ENCODE measurements at regions not wholly inside any gene's neighbourhood (a gene's known extent, or its start where the extent isn't known, plus 50 kb on each side); places are given as distances from the start of the nearest gene placed in this dataset.

- H3K4me1 Mint-ChIP-seq (ENCODE audit: insufficient read depth, unreplicated experiment), result no peaks in the 10 kb centered on the region
- no peak overlapping the region for H3K27ac Mint-ChIP-seq (ENCODE audit: low read depth, unreplicated experiment)
- intact Hi-C loops (cut with micrococcal nuclease), result no loop called here
- H3K4me3 Mint-ChIP-seq (ENCODE audit: unreplicated experiment), result no peak overlapping the region
- H3K27me3 Mint-ChIP-seq (ENCODE audit: insufficient read depth, unreplicated experiment), result peaks cover 77% of the 10 kb centered on the region
- no TSS peak for BruUV-seq (replicated peaks)
- ChIA-PET POLR2A (no interaction called here), CTCF (interaction anchor here (0.5 kb wide), 1 partner anchor 1519 kb away, joined by 3 read pairs; no protein-coding TSS in a partner anchor)
- no peak for DNase-seq (ENCODE audit: unreplicated experiment)
- no peaks in the 10 kb centered on the region for H3K36me3 Mint-ChIP-seq (ENCODE audit: insufficient read depth, unreplicated experiment)
- peaks cover 7% of the 10 kb centered on the region for H3K9me3 Mint-ChIP-seq (ENCODE audit: unreplicated experiment)
- no peak for TF ChIP-seq CTCF (IDR thresholded peaks at IDR 0.05; ENCODE audit: unreplicated experiment)
These were observed 211.7 kb downstream of the ZPLD1 start for GRCh38 chr3:102646557-102646956.

GRCh38 chr3:102660653-102661052 is 225.8 kb downstream of the ZPLD1 start:
- CTCF ChIA-PET, result interaction anchor here (0.6 to 2.6 kb wide), 2 partner anchors 13 to 17 kb away, joined by 4 to 23 read pairs; no protein-coding TSS in a partner anchor
- no peaks in the 10 kb centered on the region for H3K36me3 Mint-ChIP-seq (ENCODE audit: insufficient read depth, unreplicated experiment)
- no peak for DNase-seq (ENCODE audit: unreplicated experiment)
- POLR2A ChIA-PET, result no interaction called here
- H3K9me3 Mint-ChIP-seq (ENCODE audit: unreplicated experiment), result no peaks in the 10 kb centered on the region
- no peaks in the 10 kb centered on the region for H3K4me1 Mint-ChIP-seq (ENCODE audit: insufficient read depth, unreplicated experiment)
- peaks cover 96% of the 10 kb centered on the region for H3K27me3 Mint-ChIP-seq (ENCODE audit: insufficient read depth, unreplicated experiment)
- no peak for TF ChIP-seq CTCF (IDR thresholded peaks at IDR 0.05; ENCODE audit: unreplicated experiment)
- intact Hi-C loops (cut with micrococcal nuclease), result no loop called here
- H3K27ac Mint-ChIP-seq (ENCODE audit: low read depth, unreplicated experiment), result no peak overlapping the region
- BruUV-seq (replicated peaks), result no TSS peak
- no peak overlapping the region for H3K4me3 Mint-ChIP-seq (ENCODE audit: unreplicated experiment)

- Mint-ChIP-seq H3K27me3 (ENCODE audit: insufficient read depth, unreplicated experiment) (peaks cover 96% of the 10 kb centered on the region), H3K9me3 (ENCODE audit: unreplicated experiment) (no peaks in the 10 kb centered on the region), H3K36me3 (ENCODE audit: insufficient read depth, unreplicated experiment) (no peaks in the 10 kb centered on the region), H3K27ac (ENCODE audit: low read depth, unreplicated experiment) (no peak overlapping the region), H3K4me1 (ENCODE audit: insufficient read depth, unreplicated experiment) (no peaks in the 10 kb centered on the region), H3K4me3 (ENCODE audit: unreplicated experiment) (no peak overlapping the region)
- intact Hi-C loops (cut with micrococcal nuclease), result no loop called here
- POLR2A ChIA-PET, result interaction anchor here (0.5 kb wide), 1 partner anchor 996 kb away, joined by 3 read pairs; no protein-coding TSS in a partner anchor
- DNase-seq (ENCODE audit: unreplicated experiment), result no peak
- CTCF ChIA-PET, result interaction anchor here (2.6 to 4.1 kb wide), 2 partner anchors 12 kb away, joined by 23 to 24 read pairs; no protein-coding TSS in a partner anchor
- BruUV-seq (replicated peaks), result no TSS peak
- no peak for TF ChIP-seq CTCF (IDR thresholded peaks at IDR 0.05; ENCODE audit: unreplicated experiment)
These were observed 227.1 kb downstream of the ZPLD1 start for GRCh38 chr3:102661707-102662497.

GRCh38 chr3:102662498-102662772 is 227.6 kb downstream of the ZPLD1 start:
- no peak overlapping the region for H3K27ac Mint-ChIP-seq (ENCODE audit: low read depth, unreplicated experiment)

More at GRCh38 chr3:102662498-102662772, 227.6 kb downstream of the ZPLD1 start:
- Mint-ChIP-seq H3K4me3 (ENCODE audit: unreplicated experiment) (no peak overlapping the region), H3K4me1 (ENCODE audit: insufficient read depth, unreplicated experiment) (no peaks in the 10 kb centered on the region), H3K9me3 (ENCODE audit: unreplicated experiment) (no peaks in the 10 kb centered on the region), H3K27me3 (ENCODE audit: insufficient read depth, unreplicated experiment) (peaks cover 96% of the 10 kb centered on the region), H3K36me3 (ENCODE audit: insufficient read depth, unreplicated experiment) (no peaks in the 10 kb centered on the region)
- no peak for TF ChIP-seq CTCF (IDR thresholded peaks at IDR 0.05; ENCODE audit: unreplicated experiment)
- no peak for DNase-seq (ENCODE audit: unreplicated experiment)
- CTCF ChIA-PET, result interaction anchor here (4.1 kb wide), 1 partner anchor 11 kb away, joined by 24 read pairs; no protein-coding TSS in a partner anchor
- BruUV-seq (replicated peaks), result no TSS peak
- POLR2A ChIA-PET, result no interaction called here
- intact Hi-C loops (cut with micrococcal nuclease), result no loop called here
